Hematopoietic multipotent progenitor cell (in vitro differentiated cells): ENCODE measurements at regions not wholly inside any gene's neighbourhood (a gene's known extent, or its start where the extent isn't known, plus 50 kb on each side); places are given as distances from the start of the nearest gene placed in this dataset.

Source experiments
- DNase-seq, 3 donors: peaks; one replicate each; pipeline ENCODE4 v3.0.0-alpha.2; 2011 to 2015; ENCODE audit warnings: low read depth in 2 of 3, low spot score in 2 of 3

DNA sequence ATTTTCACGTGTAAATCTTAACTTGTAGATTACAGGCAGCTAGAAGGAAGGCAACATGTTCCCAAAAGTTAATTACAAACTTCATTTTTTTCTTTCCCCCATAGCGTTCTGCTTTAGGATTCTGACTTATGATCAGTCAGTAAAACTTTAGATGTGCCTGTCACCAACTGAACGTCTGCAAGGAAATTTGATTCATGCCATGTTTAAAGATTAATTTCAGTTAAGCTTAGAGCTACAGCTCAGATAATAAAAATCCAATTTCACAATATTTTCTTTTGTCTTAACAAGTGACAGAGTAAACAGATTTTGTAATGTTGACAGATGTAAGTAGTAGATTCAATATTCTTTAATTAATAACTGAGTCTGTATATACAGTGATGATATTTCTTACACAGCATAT, 253.1 kb downstream of the NFKBIZ start:
- no peak for DNase-seq

DNA sequence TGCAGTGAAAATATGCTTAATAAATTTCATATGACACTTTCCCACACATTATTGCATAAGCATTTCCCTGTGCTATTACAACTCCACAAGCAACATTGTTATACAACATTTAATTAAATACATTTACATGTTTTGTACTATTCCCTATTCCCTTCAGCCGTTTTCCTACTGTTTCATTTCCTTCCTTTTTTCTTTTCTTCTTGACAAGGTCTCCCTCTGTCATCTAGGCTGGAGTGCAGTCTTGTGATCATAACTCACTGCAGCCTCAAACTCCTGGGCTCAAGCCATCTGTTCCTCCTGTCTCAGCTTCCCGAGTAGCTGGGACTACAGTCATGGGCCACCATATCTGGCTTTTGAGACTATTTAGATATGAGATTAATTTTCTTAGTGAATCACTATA, 254.7 kb downstream of the NFKBIZ start:
- no peak for DNase-seq

DNA sequence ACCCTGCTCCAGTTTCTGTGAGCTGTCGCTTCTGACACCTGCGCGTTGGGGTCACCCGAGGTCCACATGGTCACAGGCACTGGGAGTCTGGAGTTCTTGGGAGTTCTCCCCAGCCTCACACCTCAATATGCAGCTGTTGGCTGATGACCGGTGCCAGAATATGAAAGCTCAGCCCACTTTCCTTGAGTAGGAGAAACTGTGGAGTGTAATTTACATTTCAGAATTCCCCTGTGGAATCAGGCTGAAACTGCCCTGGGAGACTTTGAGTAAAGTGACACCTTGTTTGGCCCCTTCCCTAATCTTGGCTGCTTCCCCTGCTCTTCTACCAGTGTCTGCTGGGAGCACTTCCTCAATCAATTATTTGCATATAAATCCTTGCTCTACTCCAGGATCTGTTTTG, 255.9 kb downstream of the NFKBIZ start:
- no peak for DNase-seq

DNA sequence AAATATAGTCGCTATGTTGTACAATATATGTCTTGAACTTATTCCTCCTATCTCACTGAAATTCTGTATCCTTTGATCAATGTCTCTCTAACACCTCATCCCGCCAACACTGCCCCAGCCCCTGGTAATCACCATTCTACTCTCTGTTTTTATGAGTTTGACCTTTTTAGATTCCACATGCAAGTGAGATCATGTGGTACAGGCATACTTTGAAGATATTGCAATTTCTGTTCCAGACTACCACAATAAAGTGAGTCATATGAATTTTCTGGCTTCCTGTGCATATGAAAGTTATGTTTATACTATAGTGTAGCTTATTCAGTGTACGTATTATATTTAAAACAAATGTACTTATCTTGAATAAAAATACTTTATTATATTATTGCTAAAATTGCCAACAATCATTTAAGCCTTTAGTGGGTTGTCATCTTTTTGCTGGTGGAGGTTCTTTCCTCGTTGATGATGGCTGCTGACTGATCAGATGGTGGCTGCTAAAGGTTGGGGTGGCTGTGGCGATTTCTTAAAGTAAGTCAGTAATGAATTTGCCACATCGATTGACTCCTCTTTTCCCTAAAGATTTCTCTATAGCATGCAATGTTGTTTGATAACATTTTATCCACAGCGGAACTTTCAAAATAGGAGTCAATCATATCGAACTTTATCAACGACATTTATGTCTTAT, 257.2 kb downstream of the NFKBIZ start:
- no peak for DNase-seq

DNA sequence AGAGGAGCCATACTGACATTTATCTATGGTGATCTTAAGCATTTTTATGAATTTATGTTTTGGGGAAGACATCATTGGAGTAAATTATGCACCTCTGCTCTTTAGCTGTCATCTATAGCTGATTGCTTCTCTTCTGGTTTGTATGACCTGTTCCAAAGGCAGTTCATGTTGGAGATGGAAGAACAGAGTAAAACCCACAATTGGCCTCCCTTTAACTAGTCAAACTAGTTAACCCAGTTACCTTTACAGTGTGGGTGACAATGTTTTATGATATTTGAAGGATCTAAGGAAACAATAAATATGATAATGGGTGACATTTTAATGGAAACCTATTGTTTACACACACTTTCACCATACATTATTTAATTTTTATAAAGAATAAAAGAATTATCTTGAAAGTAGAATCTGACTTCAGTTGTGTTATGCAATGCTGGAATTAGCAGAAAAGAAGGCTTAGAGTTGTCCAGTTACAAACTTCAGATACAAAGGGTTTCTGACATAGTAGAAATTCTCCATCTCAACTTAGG, 263.5 kb downstream of the NFKBIZ start:
- DNase-seq: no peak

DNA sequence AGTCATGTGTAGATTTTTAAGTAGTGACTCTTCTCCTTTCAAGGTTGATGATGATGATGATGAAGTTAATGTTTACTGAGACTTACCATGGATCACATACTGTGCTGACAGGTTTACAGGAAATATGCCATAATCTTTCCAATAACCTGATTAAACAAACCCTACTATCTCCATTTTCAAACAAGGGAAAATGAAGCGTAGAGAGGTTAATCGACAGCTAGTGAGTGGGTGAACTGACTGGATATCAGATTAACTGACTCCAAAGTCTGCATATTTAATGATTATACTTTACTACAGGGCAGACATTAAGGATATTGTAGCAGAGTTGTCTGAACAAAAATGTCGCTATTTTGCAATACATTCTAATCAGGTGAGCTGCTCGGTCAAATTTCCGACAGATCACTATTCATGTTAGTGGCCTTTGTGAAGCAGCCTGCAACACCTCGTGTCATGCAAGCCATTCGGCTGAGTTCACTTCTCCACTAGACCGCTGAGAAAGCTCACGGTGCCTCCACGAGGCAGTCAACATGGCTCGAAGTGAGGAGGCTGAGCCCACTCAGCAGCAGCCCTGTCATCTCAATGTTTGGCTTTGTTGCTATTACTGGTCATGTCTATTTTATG, 264.2 kb downstream of the NFKBIZ start:
- DNase-seq: no peak

DNA sequence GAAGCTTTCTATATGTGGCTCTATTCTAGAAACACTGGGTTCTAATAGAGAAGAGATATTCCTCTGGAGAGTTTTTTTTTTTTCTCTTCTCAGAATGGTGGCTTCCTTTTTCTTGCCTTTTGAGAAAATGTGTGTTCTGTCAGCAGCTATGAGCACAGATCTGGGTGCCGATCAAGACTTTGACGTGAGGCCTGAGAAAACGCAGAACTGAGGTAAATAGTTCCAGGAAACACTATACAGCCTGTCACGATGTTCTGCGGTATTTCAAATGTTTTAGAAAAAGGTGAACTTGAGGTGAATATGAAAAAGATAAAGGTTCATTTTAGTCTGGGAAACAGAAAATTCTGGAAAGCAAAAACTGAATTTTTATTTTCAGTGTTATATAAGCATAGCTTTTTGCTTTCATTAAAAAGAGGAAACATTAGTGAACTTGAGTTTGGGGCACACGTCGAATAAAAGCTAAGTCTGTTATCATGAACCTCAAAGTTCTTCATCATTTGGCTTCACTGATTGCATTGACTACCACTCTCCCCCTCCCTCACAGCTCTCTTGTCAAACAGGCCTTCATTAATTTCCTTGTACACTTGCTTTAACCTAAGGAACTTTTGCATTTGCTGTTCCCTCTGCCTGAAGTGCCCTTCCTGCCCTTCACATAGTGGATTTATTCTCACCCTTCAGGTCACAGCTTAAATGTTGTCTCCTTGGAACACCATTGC, 265.1 kb downstream of the NFKBIZ start:
- DNase-seq: peak in 2 of 3 donors; percentile 29 to 36

DNA sequence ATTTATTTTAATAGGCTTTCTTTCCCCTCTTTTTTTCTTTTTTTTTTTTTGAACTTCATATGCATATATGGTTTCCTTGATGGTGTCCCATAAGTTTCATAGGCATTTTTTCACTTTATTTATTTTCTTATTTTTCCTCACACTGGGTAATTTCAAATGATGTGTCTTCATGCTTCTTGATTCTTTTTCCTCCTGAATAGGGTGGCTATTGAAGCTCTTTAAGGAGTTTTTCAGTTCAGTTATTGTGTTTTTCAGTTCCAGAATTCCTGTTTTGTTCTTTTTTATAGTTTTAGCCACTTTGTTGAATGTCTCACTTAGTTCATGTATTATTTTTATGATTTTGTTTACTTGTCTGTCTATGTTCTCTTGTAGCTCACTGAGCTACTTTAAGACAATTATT, 273.2 kb downstream of the NFKBIZ start:
- DNase-seq: peak in 1 of 3 donors; percentile 15

DNA sequence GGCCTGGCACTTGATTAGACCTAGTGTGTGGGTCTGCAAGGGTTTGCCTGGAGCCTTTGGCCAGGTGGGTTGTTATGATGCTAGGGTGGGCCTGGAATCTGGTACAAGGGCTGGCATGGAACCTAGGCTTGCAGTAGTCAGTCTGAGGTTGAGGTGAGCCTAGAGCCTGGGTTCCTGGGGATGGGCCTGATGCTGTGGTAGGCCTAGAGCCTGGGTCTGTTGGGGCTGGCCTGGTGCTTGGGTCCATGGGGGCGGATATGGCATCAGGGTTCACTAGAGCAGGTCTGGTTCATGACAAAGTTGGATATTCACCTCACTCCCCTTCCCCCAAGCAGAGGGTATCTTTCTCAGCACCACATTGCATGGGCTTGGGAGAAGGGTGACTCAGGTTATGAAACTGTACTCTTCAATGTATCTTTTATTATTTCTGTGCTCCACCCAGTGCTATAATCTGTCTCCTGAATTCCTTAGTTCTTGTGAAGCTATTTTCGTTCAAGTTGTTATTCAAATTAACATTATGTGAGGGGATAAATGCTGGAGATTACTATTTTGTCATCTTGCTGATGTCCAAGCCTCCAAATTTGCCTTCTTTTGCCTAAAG, 274.4 kb downstream of the NFKBIZ start:
- no peak for DNase-seq

DNA sequence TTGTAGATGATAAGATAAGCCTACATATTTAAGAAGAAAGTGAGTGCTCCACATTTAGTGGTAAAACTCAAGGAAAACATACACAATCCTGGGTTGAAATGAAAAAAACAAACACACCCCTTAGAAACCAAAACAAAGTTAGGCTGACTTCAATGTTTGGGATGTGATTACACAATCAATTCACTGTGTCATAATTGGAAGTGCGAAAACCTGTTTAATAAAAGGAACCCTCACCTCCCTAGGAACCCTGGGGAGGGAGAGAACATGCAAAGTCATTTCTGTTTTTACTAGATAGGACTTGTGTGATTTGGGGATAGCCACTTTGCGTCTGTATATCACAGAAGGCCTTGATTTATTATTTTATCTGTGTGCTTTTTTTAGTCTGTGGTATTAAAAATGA, 275.0 kb downstream of the NFKBIZ start:
- peak in 1 of 3 donors; percentile 24 for DNase-seq

DNA sequence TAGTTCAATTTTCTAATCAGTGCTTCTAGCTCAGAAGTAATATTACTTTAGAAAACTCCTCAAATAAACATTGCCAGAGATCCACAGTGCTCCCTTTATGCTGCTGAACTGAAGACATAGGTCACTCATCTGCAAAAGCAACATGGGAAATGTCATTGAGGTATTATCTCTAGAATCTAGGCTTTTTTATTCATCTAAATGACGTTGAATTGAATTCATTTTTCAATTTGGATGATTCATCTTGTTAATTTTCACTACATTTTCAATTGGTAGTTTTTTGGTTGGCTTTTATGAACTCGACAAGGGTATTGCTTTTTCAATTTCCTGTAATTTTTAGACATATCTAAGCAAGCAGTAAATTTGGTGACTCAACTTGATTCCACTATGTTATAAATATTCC, 275.4 kb downstream of the NFKBIZ start:
- DNase-seq: no peak

DNA sequence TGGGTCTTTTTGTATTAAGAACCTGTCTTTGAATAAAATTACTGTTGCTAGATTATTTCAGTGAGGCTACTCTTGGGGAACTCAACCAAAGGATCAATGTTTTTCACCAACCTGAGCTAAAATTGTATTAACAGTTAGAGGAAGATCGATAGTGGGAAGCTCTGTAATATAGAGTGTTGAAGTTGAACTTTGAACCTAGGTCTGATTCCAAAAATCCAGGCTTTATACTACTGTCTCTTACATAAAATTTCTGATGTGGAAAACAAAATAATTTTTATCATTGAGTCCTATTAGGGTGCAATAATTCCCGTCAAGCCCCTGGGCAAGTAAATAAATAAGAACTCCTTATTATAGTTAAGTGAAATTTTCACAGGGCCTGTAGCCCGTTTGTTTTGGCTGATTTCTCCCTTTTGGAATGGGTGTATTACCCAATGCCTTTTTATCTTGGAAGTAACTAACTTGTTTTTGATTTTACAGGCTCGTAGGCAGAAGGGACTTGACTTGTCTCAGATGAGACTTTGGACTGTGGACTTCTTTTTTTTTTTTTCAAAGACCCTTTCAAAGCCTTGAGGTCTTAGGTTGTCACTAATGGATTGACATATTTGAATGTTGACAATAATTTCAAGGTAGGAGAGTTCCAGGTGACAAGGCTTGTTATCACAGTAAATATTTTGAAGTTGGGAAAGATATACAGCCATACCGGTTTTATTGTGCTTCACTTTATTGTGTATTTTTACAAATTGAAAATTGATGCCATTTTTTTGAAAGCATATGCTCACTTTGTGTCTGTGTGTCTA, 276.1 kb downstream of the NFKBIZ start:
- no peak for DNase-seq

DNA sequence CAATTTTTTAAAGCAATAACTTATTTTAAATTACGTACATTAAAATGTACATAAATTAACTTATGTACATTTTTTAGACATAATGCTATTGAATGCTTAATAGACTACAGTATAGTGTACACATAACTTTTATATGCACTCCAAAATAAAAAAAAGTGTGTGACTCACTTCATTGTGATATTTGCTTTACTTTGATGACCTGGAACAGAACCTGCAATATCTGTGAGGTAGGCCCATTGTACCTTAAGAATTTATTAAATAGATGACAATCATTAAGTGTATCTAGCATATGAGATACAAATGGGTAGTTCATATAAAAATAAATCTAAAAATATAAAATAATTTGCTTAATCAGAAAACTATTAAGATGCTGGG, 276.7 kb downstream of the NFKBIZ start:
- no peak for DNase-seq

DNA sequence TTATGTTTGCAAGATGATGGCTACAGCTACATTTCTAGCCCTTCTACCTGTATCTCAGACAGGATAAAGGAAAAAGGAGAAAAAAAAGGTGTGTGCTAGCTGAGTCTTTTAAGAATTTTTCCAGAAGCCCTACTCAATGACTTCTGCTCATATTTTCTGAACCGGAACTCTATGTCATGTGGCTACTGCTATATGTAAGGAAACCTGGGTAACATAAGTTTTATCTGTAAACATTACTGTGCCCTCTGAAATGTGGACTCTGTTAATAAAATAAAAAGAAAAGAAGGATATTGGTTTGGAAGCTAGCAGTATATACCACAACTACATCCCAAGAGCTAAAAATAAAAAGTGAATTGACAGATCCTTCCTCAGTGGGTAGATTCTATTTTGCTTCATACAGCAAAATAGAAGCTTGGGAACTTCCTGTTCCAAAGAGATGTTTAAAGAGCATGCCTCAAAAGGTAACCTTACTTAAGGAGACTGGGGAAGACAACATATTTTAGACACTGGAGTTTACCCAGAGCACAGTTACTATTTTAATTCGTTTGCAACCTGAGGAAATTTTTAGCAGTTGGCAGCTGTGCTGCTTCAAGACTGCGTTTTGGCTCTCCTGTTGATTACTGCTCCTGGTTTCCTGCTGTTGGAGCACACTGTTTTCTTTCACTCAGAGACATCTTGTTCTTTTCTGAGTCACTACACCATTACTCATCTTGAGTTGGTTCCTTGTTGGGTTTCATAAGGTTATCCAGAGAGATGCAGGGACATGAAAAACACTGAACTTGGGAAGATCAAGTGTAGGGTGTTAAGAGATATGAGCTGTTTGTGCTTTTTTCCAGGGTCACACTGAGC, 280.7 kb downstream of the NFKBIZ start:
- peak in 1 of 3 donors; percentile 50 for DNase-seq

DNA sequence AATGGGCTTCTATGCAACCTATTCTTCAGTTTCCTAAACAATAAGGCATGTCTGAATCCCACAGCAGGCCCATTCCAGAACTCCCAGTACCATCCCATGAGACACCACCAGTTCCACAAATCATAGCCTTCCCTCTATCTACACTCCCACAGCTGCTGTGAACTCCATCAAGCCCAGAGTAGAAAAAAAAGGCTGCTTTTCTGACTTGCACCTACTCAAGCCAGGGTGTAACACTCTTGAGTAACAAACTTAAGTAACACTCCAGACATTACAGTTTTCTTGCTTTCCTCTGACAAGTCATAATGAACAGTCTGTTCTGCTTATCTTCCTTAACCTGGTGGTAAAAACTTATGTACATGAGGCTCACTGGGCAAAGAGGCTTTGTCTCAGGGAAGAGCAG, 283.1 kb downstream of the NFKBIZ start:
- DNase-seq: no peak

DNA sequence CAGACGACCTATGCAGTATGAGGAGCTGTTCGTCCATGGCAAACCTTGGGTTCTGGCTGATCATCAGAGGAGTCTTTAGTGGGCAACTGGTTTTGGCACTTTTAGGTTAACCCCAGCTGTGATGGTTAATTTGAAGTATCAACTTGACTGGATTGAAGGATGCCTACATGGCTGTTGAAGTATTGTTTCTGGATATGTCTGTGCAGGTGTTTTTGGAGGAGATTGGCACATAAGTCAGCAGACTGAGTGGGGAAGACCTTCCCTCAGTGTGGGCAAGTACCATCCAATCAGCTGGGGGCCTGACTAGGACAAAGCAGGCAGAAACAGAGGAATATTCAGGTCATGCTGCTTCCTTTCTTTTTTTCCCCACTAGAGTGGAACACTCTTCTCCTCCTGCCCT, 284.1 kb downstream of the NFKBIZ start:
- DNase-seq: no peak

DNA sequence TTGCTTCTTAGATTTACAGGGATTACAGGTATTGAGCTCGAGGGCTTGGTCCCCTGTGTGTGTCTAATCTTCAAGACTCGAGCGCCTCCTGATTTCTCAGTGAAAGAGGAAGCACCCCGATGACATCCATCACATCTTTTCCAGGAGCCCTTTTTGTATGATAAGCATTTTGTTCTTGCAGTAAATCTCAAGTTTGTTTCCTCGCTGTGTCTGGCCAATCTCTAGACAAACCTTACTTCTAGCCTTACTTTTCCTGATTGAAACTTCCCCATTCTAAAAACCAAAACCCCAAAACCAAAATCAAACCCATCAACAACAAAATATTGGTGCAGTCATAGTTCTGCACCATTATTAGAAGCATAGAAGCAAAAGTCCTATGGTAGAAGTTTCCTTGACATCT, 286.0 kb downstream of the NFKBIZ start:
- DNase-seq: peak in 1 of 3 donors; percentile 60

DNA sequence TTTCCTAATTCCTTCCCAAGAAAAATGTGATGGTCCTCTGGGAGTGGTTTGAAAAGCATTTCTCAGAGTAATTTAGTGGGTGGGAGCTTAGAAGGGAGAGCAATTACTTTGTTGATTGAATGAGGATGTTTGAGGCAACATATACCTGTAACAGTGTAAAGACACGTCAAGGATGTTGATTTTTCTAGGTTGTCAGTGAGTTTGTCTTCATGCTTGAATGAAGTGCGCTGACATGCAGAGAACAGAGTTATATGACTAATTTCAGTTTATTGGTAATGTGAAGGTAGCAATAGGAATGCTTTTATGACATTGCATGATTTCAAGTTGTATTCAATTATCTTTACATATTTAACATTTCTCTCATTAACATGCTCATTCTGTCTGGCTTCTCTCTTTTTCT, 286.9 kb downstream of the NFKBIZ start:
- no peak for DNase-seq

DNA sequence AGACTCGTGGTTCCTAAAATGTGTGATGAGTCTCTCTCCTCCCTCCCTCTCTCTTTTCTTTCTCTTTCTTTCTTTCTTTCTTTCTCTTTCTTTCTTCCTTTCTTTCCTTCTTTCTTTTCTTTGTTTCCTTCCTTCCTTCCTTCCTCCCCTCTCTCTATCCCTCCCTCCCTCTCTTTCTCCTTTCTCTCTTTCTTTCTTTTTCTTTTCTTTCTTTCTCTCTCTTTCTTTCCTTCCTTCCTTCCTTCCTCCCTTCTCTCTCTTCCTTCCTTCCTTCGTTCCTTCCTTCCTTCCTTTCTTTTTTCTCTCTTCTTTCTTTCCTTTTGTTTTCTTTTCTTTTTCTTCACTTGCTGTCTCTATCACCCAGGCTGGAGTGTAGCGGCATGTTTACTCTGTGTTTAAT, 290.8 kb downstream of the NFKBIZ start:
- no peak for DNase-seq
